HG03439 (cell line): ENCODE measurements at regions not wholly inside any gene's neighbourhood (a gene's known extent, or its start where the extent isn't known, plus 50 kb on each side); places are given as distances from the start of the nearest gene placed in this dataset.

Source experiments
- ATAC-seq: cut with Tn5 transposase; IDR thresholded peaks from one replicate; pipeline ENCODE4 v1.9.1; 2021; ENCODE audit warnings: mild to moderate bottlenecking, moderate library complexity; ENCODE audit not compliant: unreplicated experiment

GRCh38 chr1:87853576-87854351 is 525.1 kb downstream of the LMO4 start:
- no peak for ATAC-seq

- ATAC-seq, result no peak
Measured at GRCh38 chr1:87863317-87863716, 534.6 kb downstream of the LMO4 start.

GRCh38 chr1:87864676-87865075 is 536.0 kb downstream of the LMO4 start:
- no peak for ATAC-seq

GRCh38 chr1:87866416-87866815 is 537.7 kb downstream of the LMO4 start:
- no peak for ATAC-seq

- ATAC-seq, result no peak
Measured at GRCh38 chr1:87867626-87868025, 538.9 kb downstream of the LMO4 start.

GRCh38 chr1:87869567-87869966 is 540.9 kb downstream of the LMO4 start:
- ATAC-seq, result no peak

- ATAC-seq, result no peak
Measured at GRCh38 chr1:87872189-87872588, 543.5 kb downstream of the LMO4 start.

GRCh38 chr1:87872692-87873091 is 544.0 kb downstream of the LMO4 start:
- no peak for ATAC-seq

GRCh38 chr1:87878873-87879272 is 550.2 kb downstream of the LMO4 start:
- no peak for ATAC-seq

- no peak for ATAC-seq
Measured at GRCh38 chr1:87880098-87880760, 551.5 kb downstream of the LMO4 start.

- ATAC-seq, result no peak
Measured at GRCh38 chr1:87880764-87881163, 552.1 kb downstream of the LMO4 start.

- ATAC-seq, result no peak
Measured at GRCh38 chr1:87883906-87884305, 555.2 kb downstream of the LMO4 start.

GRCh38 chr1:87884581-87884980 is 555.9 kb downstream of the LMO4 start:
- ATAC-seq, result no peak

GRCh38 chr1:87885278-87886025 is 556.8 kb downstream of the LMO4 start:
- ATAC-seq, result no peak

- ATAC-seq, result no peak
Measured at GRCh38 chr1:87887100-87887499, 558.4 kb downstream of the LMO4 start.

GRCh38 chr1:87888446-87888845 is 559.8 kb downstream of the LMO4 start:
- ATAC-seq, result no peak

GRCh38 chr1:87894062-87894461 is 565.4 kb downstream of the LMO4 start:
- ATAC-seq, result no peak

GRCh38 chr1:87897481-87897880 is 568.8 kb downstream of the LMO4 start:
- no peak for ATAC-seq

- ATAC-seq, result no peak
Measured at GRCh38 chr1:87898431-87898830, 569.8 kb downstream of the LMO4 start.

- ATAC-seq, result no peak
Measured at GRCh38 chr1:87899017-87899416, 570.3 kb downstream of the LMO4 start.

GRCh38 chr1:87899746-87900145 is 571.1 kb downstream of the LMO4 start:
- ATAC-seq, result no peak

- no peak for ATAC-seq
Measured at GRCh38 chr1:87902830-87903229, 574.1 kb downstream of the LMO4 start.
